Vagina (tissue), 2 donors: ENCODE measurements at regions not wholly inside any gene's neighbourhood (a gene's known extent, or its start where the extent isn't known, plus 50 kb on each side); places are given as distances from the start of the nearest gene placed in this dataset.

Source experiments
- CTCF ChIP-seq, 3 experiments: fragments of 450-650 bp in 2 of 3; fragments of 200-600 bp in 1 of 3; sonication (generic) in 1 of 3; IDR thresholded peaks; one replicate each; pipeline ENCODE4 v1.5.1; 2017 to 2019; ENCODE audit warnings: antibody characterized with exemption in 3 of 3, mild to moderate bottlenecking in 2 of 3, moderate library complexity in 2 of 3
- POLR2A ChIP-seq, 2 donors: fragments of 450-650 bp; IDR thresholded peaks; one replicate each; pipeline ENCODE4 v1.6.1; 2017; ENCODE audit warnings: antibody characterized with exemption in 2 of 2, mild to moderate bottlenecking in 2 of 2, moderate library complexity in 2 of 2
- POLR2AphosphoS5 ChIP-seq, 2 donors: sonication (generic); formaldehyde crosslinking; IDR thresholded peaks; one replicate each; pipeline ENCODE4 v1.9.0; 2017; ENCODE audit warnings: antibody characterized with exemption in 2 of 2, mild to moderate bottlenecking in 2 of 2, low read depth in 1 of 2; ENCODE audit not compliant: insufficient read depth in 1 of 2

- TF ChIP-seq CTCF (IDR thresholded peaks at IDR 0.05): no peak
- no peak for TF ChIP-seq POLR2A (IDR thresholded peaks at IDR 0.05)
- no peak for TF ChIP-seq POLR2AphosphoS5 (IDR thresholded peaks at IDR 0.05; ENCODE audit: insufficient read depth in 1 of 2, low read depth in 1 of 2)
Measured at GRCh38 chr1:219559899-219560298, 53.0 kb downstream of the ZC3H11B start.
